ENCODE measurements at regions not wholly inside any gene's neighbourhood (a gene's known extent, or its start where the extent isn't known, plus 50 kb on each side); places are given as distances from the start of the nearest gene placed in this dataset.

GRCh38 chr5:82785456-82785855 is 291.7 kb downstream of the TMEM167A start:
- Histone ChIP-seq H3K36me3 (ENCODE audit: control insufficient read depth in 4 of 4, insufficient read depth in 3 of 4, low read depth in 1 of 4, low read length in 3 of 4) (no peaks in the 10 kb centered on the region), H3K4me1 (ENCODE audit: control insufficient read depth in 4 of 4, insufficient read depth in 4 of 4, low read length in 3 of 4) (peaks cover 3 to 20% (median 10%) of the 10 kb centered on the region in 4 donors), H3K9ac (ENCODE audit: low read depth in 1 of 2, low read length in 2 of 2) (no peak overlapping the region), H3K9me3 (ENCODE audit: control insufficient read depth in 4 of 4, low read length in 3 of 4) (no peaks in the 10 kb centered on the region), H3K4me3 (ENCODE audit: low read depth in 1 of 3, low read length in 3 of 3) (no peak overlapping the region), H3K27me3 (ENCODE audit: control insufficient read depth in 4 of 4, insufficient read depth in 4 of 4, low read length in 3 of 4) (no peaks in the 10 kb centered on the region), H3K27ac (ENCODE audit: low read depth in 1 of 2, low read length in 2 of 2) (no peak overlapping the region)
- DNase-seq (ENCODE audit: low spot score), result no peak
- no peak for TF ChIP-seq FOXA1 (IDR thresholded peaks at IDR 0.05)
- TF ChIP-seq CTCF (IDR thresholded peaks at IDR 0.05; ENCODE audit: low read depth, low read length, missing input control), result no peak
- no peak for TF ChIP-seq RAD21 (IDR thresholded peaks at IDR 0.05)
- no peak for TF ChIP-seq SP1 (IDR thresholded peaks at IDR 0.05)
- no peak for TF ChIP-seq REST (IDR thresholded peaks at IDR 0.05)
- no peak for TF ChIP-seq EGR1 (IDR thresholded peaks at IDR 0.05; ENCODE audit: low read depth in 2 of 2)
- TF ChIP-seq TAF1 (conservative IDR thresholded peaks at IDR 0.05), result no peak
- no peak for TF ChIP-seq MAX (IDR thresholded peaks at IDR 0.05)
- no peak for TF ChIP-seq HNF4A (conservative IDR thresholded peaks at IDR 0.05)
- no peak for TF ChIP-seq NR2F2 (IDR thresholded peaks at IDR 0.05)
- TF ChIP-seq HNF4G (IDR thresholded peaks at IDR 0.05), result no peak

GRCh38 chr5:82784521-82784920 is 292.7 kb downstream of the TMEM167A start:
- no peak for TF ChIP-seq TAF1 (conservative IDR thresholded peaks at IDR 0.05)
- TF ChIP-seq FOXA2 (IDR thresholded peaks at IDR 0.05), result no peak
- no peak for TF ChIP-seq HNF4G (IDR thresholded peaks at IDR 0.05)
- Histone ChIP-seq H3K9me3 (ENCODE audit: control insufficient read depth in 4 of 4, low read length in 3 of 4) (no peaks in the 10 kb centered on the region), H3K27ac (ENCODE audit: low read depth in 1 of 2, low read length in 2 of 2) (no peak overlapping the region), H3K36me3 (ENCODE audit: control insufficient read depth in 4 of 4, insufficient read depth in 3 of 4, low read depth in 1 of 4, low read length in 3 of 4) (no peaks in the 10 kb centered on the region), H3K9ac (ENCODE audit: low read depth in 1 of 2, low read length in 2 of 2) (no peak overlapping the region), H3K27me3 (ENCODE audit: control insufficient read depth in 4 of 4, insufficient read depth in 4 of 4, low read length in 3 of 4) (no peaks in the 10 kb centered on the region), H3K4me1 (ENCODE audit: control insufficient read depth in 4 of 4, insufficient read depth in 4 of 4, low read length in 3 of 4) (peaks cover 3 to 20% (median 10%) of the 10 kb centered on the region in 4 donors), H3K4me3 (ENCODE audit: low read depth in 1 of 3, low read length in 3 of 3) (no peak overlapping the region)
- DNase-seq (ENCODE audit: low spot score), result no peak
- WGBS, result 95% methylated on average over 1 of the region's 1 CpG

GRCh38 chr5:82777106-82777505 is 300.1 kb downstream of the TMEM167A start:
- Histone ChIP-seq H3K27ac (ENCODE audit: low read depth in 1 of 2, low read length in 2 of 2) (no peak overlapping the region), H3K4me1 (ENCODE audit: control insufficient read depth in 4 of 4, insufficient read depth in 4 of 4, low read length in 3 of 4) (no peaks in the 10 kb centered on the region), H3K9me3 (ENCODE audit: control insufficient read depth in 4 of 4, low read length in 3 of 4) (no peaks in the 10 kb centered on the region), H3K36me3 (ENCODE audit: control insufficient read depth in 4 of 4, insufficient read depth in 3 of 4, low read depth in 1 of 4, low read length in 3 of 4) (no peaks in the 10 kb centered on the region), H3K4me3 (ENCODE audit: low read depth in 1 of 3, low read length in 3 of 3) (no peak overlapping the region), H3K27me3 (ENCODE audit: control insufficient read depth in 4 of 4, insufficient read depth in 4 of 4, low read length in 3 of 4) (no peaks in the 10 kb centered on the region), H3K9ac (ENCODE audit: low read depth in 1 of 2, low read length in 2 of 2) (no peak overlapping the region)
- 61% methylated on average over 2 of the region's 2 CpGs for WGBS
- DNase-seq (ENCODE audit: low spot score), result no peak
- no peak for TF ChIP-seq TAF1 (conservative IDR thresholded peaks at IDR 0.05)
